ENCODE measurements at regions not wholly inside any gene's neighbourhood (a gene's known extent, or its start where the extent isn't known, plus 50 kb on each side); places are given as distances from the start of the nearest gene placed in this dataset.
A peak's percentile ranks its signal among the peaks of the same experiment; 100 is the strongest.
"Not testable (repeated sequence)": the region's sequence is repeated elsewhere in the genome, so short reads cannot be mapped to it uniquely, and the experiment has no call there.

GRCh38 chr4:170887396-170887795, 797.6 kb upstream of the AADAT start:
- Histone ChIP-seq H3K27ac (peak overlapping the region; percentile 77), H3K4me1 (peaks cover 19% of the 10 kb centered on the region), H3K27me3 (no peaks in the 10 kb centered on the region), H3K4me3 (peak overlapping the region; percentile 28; the same call in 1 of the 2 replicates), H3K9me3 (replicated peaks) (no peaks in the 10 kb centered on the region), H3K36me3 (no peaks in the 10 kb centered on the region)
- DNase-seq: peak; percentile 47 to 74

- Histone ChIP-seq H3K27me3 (no peaks in the 10 kb centered on the region), H3K4me1 (peaks cover 19% of the 10 kb centered on the region), H3K36me3 (no peaks in the 10 kb centered on the region), H3K4me3 (no peak overlapping the region), H3K27ac (no peak overlapping the region), H3K9me3 (replicated peaks) (no peaks in the 10 kb centered on the region)
- DNase-seq: peak in 1 of 2 experiments; percentile 3
Observed at GRCh38 chr4:170884969-170885570, 795.3 kb upstream of the AADAT start.

- H3K4me1 ChIP-seq; H3K9me3 ChIP-seq (replicated peaks); H3K36me3 ChIP-seq: not testable (repeated sequence)
Observed at GRCh38 chr4:170881646-170882045, 791.9 kb upstream of the AADAT start.

DNA sequence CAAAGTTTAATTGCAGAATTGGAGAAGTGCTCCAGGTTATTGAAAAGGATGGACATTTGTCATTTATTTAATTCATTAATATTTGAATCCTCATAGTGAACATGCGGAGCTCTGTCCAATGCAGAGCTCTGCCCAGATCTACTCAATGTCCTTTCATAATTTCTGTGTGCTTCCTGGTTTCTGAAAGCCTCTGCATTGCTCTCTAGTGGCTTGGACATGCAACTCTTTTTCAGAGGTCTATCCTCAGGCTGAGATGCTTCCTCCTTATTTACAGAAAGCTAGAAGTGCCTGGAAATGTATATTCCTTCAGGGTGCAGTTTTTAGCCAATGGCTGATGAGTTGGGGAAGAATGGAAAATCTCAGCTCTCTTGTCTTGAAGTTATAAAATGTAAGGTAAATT, 786.1 kb upstream of the AADAT start:
- Histone ChIP-seq H3K4me1 (no peaks in the 10 kb centered on the region), H3K9me3 (replicated peaks) (no peaks in the 10 kb centered on the region), H3K4me3 (no peak overlapping the region), H3K27ac (no peak overlapping the region), H3K36me3 (no peaks in the 10 kb centered on the region), H3K27me3 (no peaks in the 10 kb centered on the region)
- no peak for DNase-seq

More at GRCh38 chr4:170881646-170882045, 791.9 kb upstream of the AADAT start:
- H3K27me3 ChIP-seq, DNase-seq, H3K4me3 ChIP-seq, H3K27ac ChIP-seq: not testable (repeated sequence)

DNA sequence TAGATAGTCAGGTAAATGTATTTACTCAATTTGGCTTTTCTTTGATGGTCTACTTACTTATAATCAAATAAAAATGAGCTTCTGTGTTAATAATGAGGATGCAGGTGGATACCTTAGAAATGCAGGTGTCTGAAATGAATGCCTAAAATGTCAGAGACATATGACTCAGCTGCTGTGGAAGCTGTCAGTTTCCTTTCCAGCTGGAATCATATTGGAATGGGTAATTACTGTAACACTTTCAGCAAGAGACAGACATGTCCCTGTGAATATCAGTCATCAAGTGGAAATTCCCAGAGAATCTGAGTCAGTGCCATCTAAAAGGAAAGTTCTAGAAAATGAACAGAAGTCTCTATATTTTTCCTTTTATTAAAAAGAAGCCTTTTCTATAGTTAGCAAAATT, 783.0 kb upstream of the AADAT start:
- H3K4me1 ChIP-seq: no peaks in the 10 kb centered on the region
- H3K36me3 ChIP-seq: no peaks in the 10 kb centered on the region
- H3K9me3 ChIP-seq (replicated peaks): no peaks in the 10 kb centered on the region
- DNase-seq: no peak
- H3K27me3 ChIP-seq: no peaks in the 10 kb centered on the region
- H3K27ac ChIP-seq: no peak overlapping the region
- H3K4me3 ChIP-seq: no peak overlapping the region

DNA sequence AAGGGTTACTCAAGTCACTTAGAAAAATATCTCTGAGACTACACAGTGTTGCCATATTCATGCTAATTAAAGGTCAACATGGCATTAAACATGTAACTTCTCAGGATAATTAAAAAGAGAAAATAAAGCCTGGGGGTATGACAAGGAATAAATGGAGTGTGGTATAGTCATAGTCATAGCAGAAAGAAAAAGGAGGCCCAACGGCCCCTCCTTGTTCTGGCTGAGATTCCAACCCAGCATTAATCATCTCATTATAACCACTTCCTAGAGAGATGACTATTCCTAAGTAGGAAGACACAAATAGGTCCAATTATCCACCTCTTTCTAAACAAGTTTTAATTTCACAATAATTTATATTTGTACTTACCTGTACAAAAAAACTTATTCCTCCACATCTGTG, 778.4 kb upstream of the AADAT start:
- no peaks in the 10 kb centered on the region for H3K36me3 ChIP-seq
- DNase-seq: no peak
- no peaks in the 10 kb centered on the region for H3K9me3 ChIP-seq (replicated peaks)
- no peak overlapping the region for H3K4me3 ChIP-seq
- H3K27me3 ChIP-seq: no peaks in the 10 kb centered on the region
- no peak overlapping the region for H3K27ac ChIP-seq
- H3K4me1 ChIP-seq: no peaks in the 10 kb centered on the region

DNA sequence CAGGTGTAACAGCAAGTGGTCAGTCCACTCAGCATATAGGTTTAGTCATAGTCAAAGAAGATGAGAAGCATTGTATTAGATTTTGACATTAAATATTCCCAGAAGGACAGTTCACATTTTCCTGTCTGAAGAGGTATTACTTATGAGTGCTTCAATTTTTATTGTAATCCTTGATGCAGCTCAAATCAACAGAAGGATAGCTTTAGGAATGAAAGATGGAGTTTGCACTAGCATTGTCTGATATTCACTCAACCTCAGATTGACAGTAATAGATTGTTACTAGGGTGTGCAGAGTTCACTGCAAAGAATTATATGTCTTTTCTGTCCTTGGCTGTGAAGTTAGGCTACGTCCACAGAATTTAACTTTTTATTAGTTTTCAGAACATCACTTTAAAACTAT, 764.3 kb upstream of the AADAT start:
- Histone ChIP-seq H3K36me3 (no peaks in the 10 kb centered on the region), H3K27me3 (no peaks in the 10 kb centered on the region), H3K4me3 (no peak overlapping the region), H3K4me1 (no peaks in the 10 kb centered on the region), H3K27ac (no peak overlapping the region), H3K9me3 (replicated peaks) (no peaks in the 10 kb centered on the region)
- DNase-seq: no peak

GRCh38 chr4:170853422-170854021, 763.8 kb upstream of the AADAT start:
- Histone ChIP-seq H3K27ac (no peak overlapping the region), H3K27me3 (no peaks in the 10 kb centered on the region), H3K9me3 (replicated peaks) (no peaks in the 10 kb centered on the region), H3K4me1 (no peaks in the 10 kb centered on the region), H3K4me3 (no peak overlapping the region), H3K36me3 (no peaks in the 10 kb centered on the region)
- DNase-seq: peak; percentile 26 to 60

DNA sequence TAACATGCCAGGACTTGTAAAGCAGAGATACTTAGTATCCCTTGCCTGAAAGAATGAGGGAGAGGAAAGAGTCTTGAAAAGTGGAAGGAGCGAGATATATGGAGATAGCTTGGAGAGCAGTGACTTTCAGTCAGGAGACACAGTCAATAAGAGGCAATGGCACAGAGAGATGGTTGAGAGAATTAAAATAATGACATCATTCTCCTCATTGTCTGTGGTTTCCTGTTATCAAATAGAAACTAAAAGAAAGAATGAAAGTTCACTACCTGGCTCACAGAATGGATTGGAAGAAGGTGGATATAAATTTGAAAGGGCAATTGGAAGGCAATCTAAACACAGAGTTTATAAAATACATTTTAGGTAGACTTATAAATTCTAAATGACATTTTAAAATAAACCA, 760.2 kb upstream of the AADAT start:
- Histone ChIP-seq H3K9me3 (replicated peaks) (no peaks in the 10 kb centered on the region), H3K27ac (no peak overlapping the region), H3K27me3 (no peaks in the 10 kb centered on the region), H3K4me3 (no peak overlapping the region), H3K4me1 (no peaks in the 10 kb centered on the region), H3K36me3 (no peaks in the 10 kb centered on the region)
- DNase-seq: no peak

- H3K4me1 ChIP-seq: no peaks in the 10 kb centered on the region
- H3K27ac ChIP-seq: no peak overlapping the region
- H3K9me3 ChIP-seq (replicated peaks): no peaks in the 10 kb centered on the region
- H3K36me3 ChIP-seq: no peaks in the 10 kb centered on the region
- DNase-seq: no peak
- no peaks in the 10 kb centered on the region for H3K27me3 ChIP-seq
- no peak overlapping the region for H3K4me3 ChIP-seq
Observed at GRCh38 chr4:170827562-170828274, 738.0 kb upstream of the AADAT start.

DNA sequence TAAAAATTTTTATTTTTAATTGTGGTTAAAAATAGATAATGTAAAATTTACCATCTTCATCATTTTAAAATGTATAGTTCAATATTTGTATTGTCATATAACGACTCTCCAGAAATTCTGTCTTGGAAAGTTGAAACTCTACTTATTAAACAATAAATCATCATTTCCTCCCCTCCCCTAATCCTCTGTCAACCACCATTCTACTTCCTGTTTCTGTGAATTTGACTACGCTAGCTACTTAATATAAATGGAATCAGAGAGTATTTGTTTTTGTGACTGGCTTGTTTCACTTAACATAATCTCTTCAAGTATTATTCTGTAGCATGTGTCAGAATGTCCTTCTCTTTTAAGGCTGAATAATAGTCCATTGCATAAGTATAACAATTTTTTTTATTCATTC, 729.0 kb upstream of the AADAT start:
- Histone ChIP-seq H3K36me3 (no peaks in the 10 kb centered on the region), H3K9me3 (replicated peaks) (no peaks in the 10 kb centered on the region), H3K27me3 (no peaks in the 10 kb centered on the region), H3K4me3 (no peak overlapping the region), H3K4me1 (no peaks in the 10 kb centered on the region), H3K27ac (no peak overlapping the region)
- DNase-seq: no peak

- Histone ChIP-seq H3K27ac (no peak overlapping the region), H3K9me3 (replicated peaks) (no peaks in the 10 kb centered on the region), H3K36me3 (no peaks in the 10 kb centered on the region), H3K4me3 (no peak overlapping the region), H3K27me3 (no peaks in the 10 kb centered on the region), H3K4me1 (no peaks in the 10 kb centered on the region)
- DNase-seq: no peak
Observed at GRCh38 chr4:170805352-170805751, 715.6 kb upstream of the AADAT start.

DNA sequence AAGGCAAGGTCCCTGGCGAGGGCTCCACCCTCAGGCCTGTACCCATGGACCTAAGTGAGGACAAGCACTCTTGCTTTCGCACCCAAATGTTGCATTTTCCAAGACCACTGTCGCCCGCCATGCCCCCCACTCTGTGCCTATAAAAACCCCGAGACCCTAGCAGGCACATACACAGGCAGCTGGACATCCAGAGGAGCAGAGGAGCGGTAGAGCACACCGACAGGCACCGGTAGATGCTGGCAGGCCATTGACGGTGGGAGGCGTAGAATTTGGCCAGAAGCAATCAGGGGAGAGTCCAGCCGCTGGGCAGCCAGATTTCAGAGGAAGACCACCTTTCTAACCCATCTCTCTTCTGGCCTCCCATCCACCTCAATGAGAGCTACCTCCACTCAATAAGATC, 715.2 kb upstream of the AADAT start:
- Histone ChIP-seq H3K27me3 (no peaks in the 10 kb centered on the region), H3K27ac (no peak overlapping the region), H3K4me1 (no peaks in the 10 kb centered on the region), H3K4me3 (no peak overlapping the region), H3K36me3 (no peaks in the 10 kb centered on the region), H3K9me3 (replicated peaks) (no peaks in the 10 kb centered on the region)
- no peak for DNase-seq

- Histone ChIP-seq H3K9me3 (replicated peaks) (no peaks in the 10 kb centered on the region), H3K4me1 (no peaks in the 10 kb centered on the region), H3K27me3 (no peaks in the 10 kb centered on the region), H3K4me3 (no peak overlapping the region), H3K27ac (no peak overlapping the region), H3K36me3 (no peaks in the 10 kb centered on the region)
- DNase-seq: no peak
Observed at GRCh38 chr4:170803492-170803891, 713.7 kb upstream of the AADAT start.

GRCh38 chr4:170801771-170802170, 712.0 kb upstream of the AADAT start:
- H3K4me3 ChIP-seq: no peak overlapping the region
- H3K4me1 ChIP-seq: no peaks in the 10 kb centered on the region
- H3K9me3 ChIP-seq (replicated peaks): no peaks in the 10 kb centered on the region
- no peaks in the 10 kb centered on the region for H3K27me3 ChIP-seq
- no peaks in the 10 kb centered on the region for H3K36me3 ChIP-seq
- no peak for DNase-seq
- no peak overlapping the region for H3K27ac ChIP-seq

GRCh38 chr4:170794525-170794924, 704.8 kb upstream of the AADAT start:
- Histone ChIP-seq H3K27ac (no peak overlapping the region), H3K36me3 (no peaks in the 10 kb centered on the region), H3K9me3 (replicated peaks) (no peaks in the 10 kb centered on the region), H3K4me3 (no peak overlapping the region), H3K27me3 (no peaks in the 10 kb centered on the region), H3K4me1 (no peaks in the 10 kb centered on the region)
- DNase-seq: no peak

Data from SJCRH30 (cell line).